Adrenal gland (tissue), 5 donors: ENCODE measurements at regions not wholly inside any gene's neighbourhood (a gene's known extent, or its start where the extent isn't known, plus 50 kb on each side); places are given as distances from the start of the nearest gene placed in this dataset.

Experiments used
- POLR2A ChIP-seq, 2 donors: fragments of 450-650 bp; IDR thresholded peaks; one replicate each; pipeline ENCODE4 v1.6.1; 2017; ENCODE audit warnings: antibody characterized with exemption in 2 of 2, mild to moderate bottlenecking in 2 of 2, moderate library complexity in 1 of 2
- TF ChIP-seq, protein P1 (sequence below), 6 experiments: fragments of 450-650 bp in 4 of 6; fragments of 200-600 bp in 2 of 6; sonication (generic) in 1 of 6; IDR thresholded peaks; 1 replicate in 5 of 6; 2 replicates in 1 of 6; pipeline versions ENCODE4 v1.5.1 to v1.8.0; 2016 to 2021; ENCODE audit warnings: antibody characterized with exemption in 6 of 6, mild to moderate bottlenecking in 2 of 6, moderate library complexity in 1 of 6
- donor health status: DM: no; HTN: no; CAD: no.

DNA sequence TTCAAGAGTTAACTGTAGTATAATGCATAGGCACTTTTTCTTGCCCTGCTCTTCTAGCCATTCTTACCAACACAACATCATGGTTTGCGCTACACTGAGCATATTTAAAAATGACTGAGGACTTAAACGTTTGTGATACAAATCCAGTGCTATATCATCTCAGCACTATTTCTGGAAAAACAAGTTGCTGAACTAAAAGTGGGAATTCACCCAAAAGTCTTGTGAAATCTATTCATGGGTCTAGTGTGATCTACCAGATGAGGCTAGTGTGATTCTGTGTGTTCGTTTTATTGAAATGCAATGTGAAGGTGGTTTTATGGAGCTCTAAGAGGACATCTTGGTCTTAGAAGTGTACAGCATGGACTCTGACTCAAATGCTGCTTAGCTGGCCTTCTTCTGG lies 584.6 kb upstream of the POM121L12 start:
- TF ChIP-seq, protein P1, sequence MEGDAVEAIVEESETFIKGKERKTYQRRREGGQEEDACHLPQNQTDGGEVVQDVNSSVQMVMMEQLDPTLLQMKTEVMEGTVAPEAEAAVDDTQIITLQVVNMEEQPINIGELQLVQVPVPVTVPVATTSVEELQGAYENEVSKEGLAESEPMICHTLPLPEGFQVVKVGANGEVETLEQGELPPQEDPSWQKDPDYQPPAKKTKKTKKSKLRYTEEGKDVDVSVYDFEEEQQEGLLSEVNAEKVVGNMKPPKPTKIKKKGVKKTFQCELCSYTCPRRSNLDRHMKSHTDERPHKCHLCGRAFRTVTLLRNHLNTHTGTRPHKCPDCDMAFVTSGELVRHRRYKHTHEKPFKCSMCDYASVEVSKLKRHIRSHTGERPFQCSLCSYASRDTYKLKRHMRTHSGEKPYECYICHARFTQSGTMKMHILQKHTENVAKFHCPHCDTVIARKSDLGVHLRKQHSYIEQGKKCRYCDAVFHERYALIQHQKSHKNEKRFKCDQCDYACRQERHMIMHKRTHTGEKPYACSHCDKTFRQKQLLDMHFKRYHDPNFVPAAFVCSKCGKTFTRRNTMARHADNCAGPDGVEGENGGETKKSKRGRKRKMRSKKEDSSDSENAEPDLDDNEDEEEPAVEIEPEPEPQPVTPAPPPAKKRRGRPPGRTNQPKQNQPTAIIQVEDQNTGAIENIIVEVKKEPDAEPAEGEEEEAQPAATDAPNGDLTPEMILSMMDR (IDR thresholded peaks at IDR 0.05): no peak
- TF ChIP-seq POLR2A (IDR thresholded peaks at IDR 0.05): no peak
